Mesendoderm (in vitro differentiated cells): ENCODE measurements at regions not wholly inside any gene's neighbourhood (a gene's known extent, or its start where the extent isn't known, plus 50 kb on each side); places are given as distances from the start of the nearest gene placed in this dataset.

Experiments used
- DNase-seq: peaks from one replicate; pipeline ENCODE4 v3.0.0; 2013
- H2AK5ac ChIP-seq: 2 replicates; pipeline ENCODE4 v1.6.1; 2013; ENCODE audit warnings: low read length, inconsistent platforms
- H2BK120ac ChIP-seq: 2 replicates; pipeline ENCODE4 v1.6.1; 2013; ENCODE audit warnings: low read depth, mild to moderate bottlenecking, low read length, moderate library complexity, mixed read lengths
- H2BK15ac ChIP-seq: replicated peaks from 2 replicates; pipeline ENCODE4 v1.6.1; 2013; ENCODE audit warnings: low read depth, mild to moderate bottlenecking, moderate library complexity
- H2BK5ac ChIP-seq: 2 replicates; pipeline ENCODE4 v1.6.1; 2013; ENCODE audit warnings: low read length, inconsistent platforms
- H3K18ac ChIP-seq: 2 replicates; pipeline ENCODE4 v1.6.1; 2013; ENCODE audit warnings: mild to moderate bottlenecking, low read length, mixed read lengths
- H3K23ac ChIP-seq: one replicate; pipeline ENCODE4 v1.6.1; 2013; ENCODE audit warnings: low read length
- H3K27ac ChIP-seq: 2 replicates; pipeline ENCODE4 v1.5.1; 2013; ENCODE audit warnings: low read depth, mild to moderate bottlenecking, inconsistent platforms, low read length, moderate library complexity
- H3K27me3 ChIP-seq: 2 replicates; pipeline ENCODE4 v1.6.1; 2013; ENCODE audit warnings: low read length, control low read depth, mild to moderate bottlenecking, inconsistent platforms; ENCODE audit not compliant: insufficient read depth, poor library complexity
- H3K36me3 ChIP-seq: 2 replicates; pipeline ENCODE4 v1.6.1; 2013; ENCODE audit warnings: low read length, inconsistent platforms; ENCODE audit not compliant: control insufficient read depth, insufficient read depth
- H3K4ac ChIP-seq: one replicate; pipeline ENCODE4 v1.6.1; 2013; ENCODE audit warnings: low read depth, mild to moderate bottlenecking, low read length, moderate library complexity
- H3K4me1 ChIP-seq: 2 replicates; pipeline ENCODE4 v1.6.1; 2013; ENCODE audit warnings: low read depth, low read length, inconsistent platforms; ENCODE audit not compliant: control insufficient read depth
- H3K4me2 ChIP-seq: 2 replicates; pipeline ENCODE4 v1.6.1; 2013; ENCODE audit warnings: low read length
- H3K4me3 ChIP-seq: 2 replicates; pipeline ENCODE4 v1.5.1; 2013; ENCODE audit warnings: mild to moderate bottlenecking, low read length
- H3K56ac ChIP-seq: one replicate; pipeline ENCODE4 v1.6.1; 2013; ENCODE audit warnings: low read length
- H3K79me1 ChIP-seq: 2 replicates; pipeline ENCODE4 v1.6.1; 2013; ENCODE audit warnings: low read length, inconsistent platforms
- H3K79me2 ChIP-seq: 2 replicates; pipeline ENCODE4 v1.6.1; 2013; ENCODE audit warnings: mild to moderate bottlenecking, low read length; ENCODE audit not compliant: control insufficient read depth, insufficient read depth
- H3K9ac ChIP-seq: 2 replicates; pipeline ENCODE4 v1.6.1; 2013; ENCODE audit warnings: low read length, inconsistent platforms
- H4K5ac ChIP-seq: one replicate; pipeline ENCODE4 v1.6.1; 2013; ENCODE audit warnings: low read length
- H4K8ac ChIP-seq: one replicate; pipeline ENCODE4 v1.6.1; 2013; ENCODE audit warnings: low read depth, mild to moderate bottlenecking, control low read depth, low read length, moderate library complexity
- WGBS: extraction: QIAGEN DNeasy Blood & Tissue Kit; methylation state at CpG from one replicate; pipeline ENCODE4 v1.1.7; 2013; ENCODE audit warnings: low lambda C conversion rate, missing lambda C conversion rate; ENCODE audit not compliant: insufficient coverage; ENCODE audit errors: extremely low coverage; 5-methylcytosine and 5-hydroxymethylcytosine counted together

DNA sequence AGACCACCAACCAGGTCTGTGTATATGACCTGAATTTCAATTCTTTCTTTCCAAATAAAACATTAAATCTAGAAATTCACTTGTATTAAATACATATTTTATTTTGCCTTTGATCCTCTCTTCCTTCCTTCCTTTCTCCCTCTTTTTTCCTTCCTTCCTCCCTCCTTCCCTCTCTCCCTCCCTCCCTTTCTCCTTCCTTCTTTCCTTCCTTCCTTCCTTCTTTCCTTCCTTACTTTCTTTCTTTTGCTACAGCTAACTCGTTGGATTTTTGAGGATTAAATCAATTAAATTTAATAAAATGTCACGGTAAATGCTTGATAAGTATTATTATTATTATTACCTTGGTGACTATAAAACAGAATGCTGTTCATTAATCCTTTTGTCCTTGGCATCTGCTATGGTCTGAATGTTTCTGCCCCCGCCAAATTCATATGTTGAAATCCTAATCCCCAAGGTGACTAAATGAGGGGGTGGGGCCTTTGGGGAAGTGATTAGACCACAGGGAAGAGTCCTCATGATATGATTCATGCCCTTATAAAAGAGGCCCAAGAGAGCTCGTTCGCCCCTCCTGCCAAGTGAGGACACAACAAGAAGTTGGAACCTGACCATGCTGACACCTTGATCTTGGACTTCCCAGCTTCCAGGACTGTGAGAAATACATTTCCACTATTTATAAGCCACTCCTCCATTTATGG is 67.6 kb upstream of the BTBD3 start:
- H2BK15ac ChIP-seq, result no peak overlapping the region
- H2BK5ac ChIP-seq, result no peak overlapping the region
- no peak overlapping the region for H3K18ac ChIP-seq
- H3K4me1 ChIP-seq, result no peaks in the 10 kb centered on the region
- H3K9ac ChIP-seq, result no peak overlapping the region
- no peak overlapping the region for H3K4me2 ChIP-seq
- H3K79me1 ChIP-seq, result no peaks in the 10 kb centered on the region
- H4K8ac ChIP-seq, result no peak overlapping the region
- WGBS, result no CpG with 5 or more reads among the region's 5 CpGs
- no peak overlapping the region for H3K23ac ChIP-seq
- no peak overlapping the region for H2BK120ac ChIP-seq
- no peak for DNase-seq
- no peaks in the 10 kb centered on the region for H3K36me3 ChIP-seq
- no peaks in the 10 kb centered on the region for H3K27me3 ChIP-seq
- H2AK5ac ChIP-seq, result no peak overlapping the region
- no peak overlapping the region for H3K27ac ChIP-seq
- no peaks in the 10 kb centered on the region for H3K79me2 ChIP-seq
- no peak overlapping the region for H4K5ac ChIP-seq
- H3K56ac ChIP-seq, result no peak overlapping the region
- H3K4ac ChIP-seq, result no peak overlapping the region
- no peak overlapping the region for H3K4me3 ChIP-seq

DNA sequence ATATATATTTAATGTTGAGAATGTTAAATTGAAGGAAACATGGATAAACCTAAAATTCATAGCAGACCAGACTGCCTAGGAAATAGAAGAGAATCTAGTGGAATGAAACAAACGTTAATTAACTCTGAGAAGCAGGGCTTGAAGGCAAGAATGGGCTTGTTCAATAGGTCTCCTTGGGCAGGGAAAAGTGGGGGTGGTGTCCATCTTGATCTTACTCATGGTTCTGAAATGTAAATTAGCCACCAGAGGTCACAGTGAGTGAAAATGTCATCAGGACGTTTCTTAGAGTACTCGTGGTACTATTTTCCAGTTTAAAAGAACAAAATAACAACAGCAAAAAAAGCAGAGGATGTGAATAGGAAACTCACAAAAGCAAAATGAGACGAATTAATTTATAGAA is 66.8 kb upstream of the BTBD3 start:
- Histone ChIP-seq H3K4me3 (no peak overlapping the region), H3K79me2 (no peaks in the 10 kb centered on the region), H3K4me1 (no peaks in the 10 kb centered on the region), H3K18ac (no peak overlapping the region), H4K8ac (no peak overlapping the region), H3K4me2 (no peak overlapping the region), H2AK5ac (no peak overlapping the region), H2BK120ac (no peak overlapping the region), H3K9ac (no peak overlapping the region), H3K4ac (no peak overlapping the region), H3K27ac (no peak overlapping the region), H3K79me1 (no peaks in the 10 kb centered on the region), H2BK5ac (no peak overlapping the region), H3K36me3 (no peaks in the 10 kb centered on the region), H2BK15ac (no peak overlapping the region), H4K5ac (no peak overlapping the region), H3K56ac (no peak overlapping the region), H3K27me3 (no peaks in the 10 kb centered on the region), H3K23ac (no peak overlapping the region)
- WGBS, result no CpG with 5 or more reads among the region's 4 CpGs
- DNase-seq, result no peak

DNA sequence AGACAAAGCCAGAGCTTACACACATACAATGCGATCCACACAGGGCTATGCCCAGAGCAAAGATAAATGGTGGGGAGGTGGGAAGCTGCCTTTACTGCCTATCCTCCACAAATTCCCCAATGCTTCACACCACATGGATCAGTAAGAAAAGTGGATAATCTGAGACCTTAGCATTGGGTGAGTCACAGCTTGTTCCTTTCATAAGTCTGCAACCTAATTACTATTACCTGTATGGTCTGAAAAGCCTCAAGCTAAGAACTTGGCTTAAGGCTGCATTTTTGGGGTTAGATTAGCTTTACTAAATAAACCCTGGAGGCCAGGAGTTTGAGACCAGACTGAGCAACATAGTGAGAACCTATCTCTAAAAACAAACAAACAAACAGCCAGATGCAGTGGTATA is 66.0 kb upstream of the BTBD3 start:
- no peak overlapping the region for H2BK5ac ChIP-seq
- WGBS, result no CpG with 5 or more reads among the region's 1 CpG

DNA sequence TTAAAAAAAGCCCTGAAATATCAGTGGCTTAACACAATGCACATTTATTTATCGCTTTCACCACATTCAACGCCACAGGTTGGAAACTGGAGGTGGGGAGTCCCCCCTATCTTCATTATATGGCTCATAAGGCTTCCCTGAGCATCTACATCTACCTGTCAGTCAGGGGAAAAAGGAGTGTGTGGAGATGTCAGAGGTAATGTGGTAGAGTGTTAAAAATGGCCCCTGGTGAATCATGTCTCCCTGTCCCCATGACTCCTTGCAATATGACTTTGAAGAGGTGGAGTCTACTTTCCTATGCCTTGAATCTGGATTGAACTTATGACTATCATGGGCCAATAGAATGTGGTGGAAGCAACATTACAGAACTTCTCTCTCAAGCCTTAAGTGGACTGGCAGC is 65.5 kb upstream of the BTBD3 start:
- Histone ChIP-seq H3K23ac (no peak overlapping the region), H4K5ac (no peak overlapping the region), H3K4me2 (no peak overlapping the region), H3K4me3 (no peak overlapping the region), H3K56ac (no peak overlapping the region), H2AK5ac (no peak overlapping the region), H3K4ac (no peak overlapping the region), H3K79me2 (no peaks in the 10 kb centered on the region), H3K9ac (no peak overlapping the region), H3K4me1 (no peaks in the 10 kb centered on the region), H3K79me1 (no peaks in the 10 kb centered on the region), H2BK15ac (no peak overlapping the region), H2BK5ac (no peak overlapping the region), H3K18ac (no peak overlapping the region), H3K36me3 (no peaks in the 10 kb centered on the region), H3K27ac (no peak overlapping the region), H4K8ac (no peak overlapping the region), H3K27me3 (no peaks in the 10 kb centered on the region), H2BK120ac (no peak overlapping the region)
- WGBS, result no CpG with 5 or more reads among the region's 2 CpGs
- DNase-seq, result no peak

More for the DNA sequence above, 66.0 kb upstream of the BTBD3 start:
- no peak for DNase-seq
- no peak overlapping the region for H2BK15ac ChIP-seq
- H2BK120ac ChIP-seq, result no peak overlapping the region
- H4K8ac ChIP-seq, result no peak overlapping the region
- H3K9ac ChIP-seq, result no peak overlapping the region
- H3K23ac ChIP-seq, result no peak overlapping the region
- H3K79me2 ChIP-seq, result no peaks in the 10 kb centered on the region
- no peaks in the 10 kb centered on the region for H3K4me1 ChIP-seq
- no peak overlapping the region for H3K56ac ChIP-seq
- H3K4ac ChIP-seq, result no peak overlapping the region
- no peaks in the 10 kb centered on the region for H3K27me3 ChIP-seq
- no peak overlapping the region for H4K5ac ChIP-seq
- no peak overlapping the region for H2AK5ac ChIP-seq
- H3K36me3 ChIP-seq, result no peaks in the 10 kb centered on the region
- H3K27ac ChIP-seq, result no peak overlapping the region
- H3K79me1 ChIP-seq, result no peaks in the 10 kb centered on the region
- no peak overlapping the region for H3K18ac ChIP-seq
- H3K4me2 ChIP-seq, result no peak overlapping the region
- no peak overlapping the region for H3K4me3 ChIP-seq

DNA sequence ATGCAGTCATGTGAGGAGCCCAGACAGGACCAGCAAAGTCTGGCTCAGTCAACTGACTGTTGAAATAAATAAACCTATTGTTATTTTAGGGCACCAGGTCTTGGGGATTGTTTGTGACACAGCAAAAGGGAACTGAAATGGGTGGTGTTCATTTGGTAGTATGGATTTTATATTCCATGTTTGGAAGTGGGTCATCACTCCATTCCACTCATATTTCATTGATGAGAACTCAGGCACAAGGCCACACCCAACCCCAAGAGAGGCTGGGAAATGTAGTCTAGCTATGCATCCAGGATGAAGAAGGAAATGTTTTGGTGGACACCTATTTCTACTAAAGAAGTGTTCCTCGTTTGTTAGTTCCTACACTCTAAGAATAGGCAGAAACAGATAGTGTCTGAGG is 64.9 kb upstream of the BTBD3 start:
- Histone ChIP-seq H3K4me2 (no peak overlapping the region), H3K27ac (no peak overlapping the region), H3K79me2 (no peaks in the 10 kb centered on the region), H3K4me3 (no peak overlapping the region), H2BK15ac (no peak overlapping the region), H2AK5ac (no peak overlapping the region), H3K9ac (no peak overlapping the region), H3K27me3 (no peaks in the 10 kb centered on the region), H3K56ac (no peak overlapping the region), H3K18ac (no peak overlapping the region), H4K8ac (no peak overlapping the region), H3K23ac (no peak overlapping the region), H4K5ac (no peak overlapping the region), H2BK5ac (no peak overlapping the region), H3K79me1 (no peaks in the 10 kb centered on the region), H2BK120ac (no peak overlapping the region), H3K4ac (no peak overlapping the region), H3K36me3 (no peaks in the 10 kb centered on the region), H3K4me1 (no peaks in the 10 kb centered on the region)
- DNase-seq, result no peak
- WGBS, result no CpG with 5 or more reads among the region's 1 CpG

DNA sequence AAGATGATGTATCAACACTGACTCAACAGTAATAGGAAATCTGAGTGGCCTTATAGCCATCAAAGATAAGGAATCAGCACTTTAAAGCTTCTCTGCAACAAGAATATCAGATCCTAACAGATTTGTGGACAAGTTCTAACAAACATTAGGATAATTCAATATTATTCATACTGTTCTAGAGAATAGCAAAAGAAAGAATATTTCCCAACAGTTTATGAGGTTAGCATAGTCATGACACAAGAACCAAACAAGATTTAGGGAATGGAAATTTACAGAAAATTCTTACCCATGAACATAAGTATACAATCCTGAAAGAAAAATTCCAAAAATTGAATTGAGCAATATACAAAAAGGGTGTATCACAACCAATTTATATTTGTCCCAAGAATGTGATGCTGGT is 64.3 kb upstream of the BTBD3 start:
- Histone ChIP-seq H3K79me2 (no peaks in the 10 kb centered on the region), H3K23ac (no peak overlapping the region), H3K4me1 (no peaks in the 10 kb centered on the region), H3K4ac (no peak overlapping the region), H3K18ac (no peak overlapping the region), H3K79me1 (no peaks in the 10 kb centered on the region), H2AK5ac (no peak overlapping the region), H3K4me3 (no peak overlapping the region), H4K8ac (no peak overlapping the region), H2BK15ac (no peak overlapping the region), H4K5ac (no peak overlapping the region), H3K27ac (no peak overlapping the region), H2BK120ac (no peak overlapping the region), H3K9ac (no peak overlapping the region), H3K56ac (no peak overlapping the region), H3K4me2 (no peak overlapping the region), H3K36me3 (no peaks in the 10 kb centered on the region), H2BK5ac (no peak overlapping the region), H3K27me3 (no peaks in the 10 kb centered on the region)
- DNase-seq, result no peak
